Peyer's patch (tissue), 4 donors: ENCODE measurements at regions not wholly inside any gene's neighbourhood (a gene's known extent, or its start where the extent isn't known, plus 50 kb on each side); places are given as distances from the start of the nearest gene placed in this dataset.

ENCODE experiments used
- DNase-seq, 3 donors: peaks; one replicate each; pipeline ENCODE4 v3.0.0-alpha.2; 2017 to 2019
- H3K27ac ChIP-seq, 4 donors: fragments of 200-600 bp; sonication (generic); one replicate each; pipeline ENCODE4 v1.5.1; 2016 to 2019
- H3K27me3 ChIP-seq, 2 donors: fragments of 200-600 bp; sonication (generic); one replicate each; pipeline ENCODE4 v1.5.1; 2019
- H3K36me3 ChIP-seq, 3 donors: fragments of 200-600 bp; sonication (generic); one replicate each; pipeline ENCODE4 v1.5.1; 2016 to 2019
- H3K4me1 ChIP-seq, 4 donors: fragments of 200-600 bp; sonication (generic); one replicate each; pipeline ENCODE4 v1.5.1; 2016 to 2019
- H3K4me3 ChIP-seq, 4 donors: fragments of 200-600 bp; sonication (generic); 1 replicate in 3 of 4; 2 replicates in 1 of 4; pipeline ENCODE4 v1.5.1; 2016 to 2019; ENCODE audit warnings: mild to moderate bottlenecking in 1 of 4
- H3K9me3 ChIP-seq, 4 donors: fragments of 200-600 bp; sonication (generic); one replicate each; pipeline ENCODE4 v1.5.1; 2016 to 2019; ENCODE audit warnings: mild to moderate bottlenecking in 1 of 4
- CTCF ChIP-seq, 6 experiments: fragments of 450-650 bp in 4 of 6; fragments of 200-600 bp in 2 of 6; sonication (generic) in 1 of 6; IDR thresholded peaks; one replicate each; pipeline ENCODE4 v1.5.1; 2017 to 2019; ENCODE audit warnings: antibody characterized with exemption in 6 of 6, mild to moderate bottlenecking in 3 of 6, moderate library complexity in 1 of 6
- POLR2A ChIP-seq, 2 donors: fragments of 450-650 bp; IDR thresholded peaks; one replicate each; pipeline ENCODE4 v1.5.1; 2017; ENCODE audit warnings: antibody characterized with exemption in 2 of 2, mild to moderate bottlenecking in 2 of 2, moderate library complexity in 2 of 2

- DNase-seq, result no peak
Measured at GRCh38 chr3:75059120-75059519, 444.7 kb upstream of the CNTN3 start.

GRCh38 chr3:75061806-75062205, 447.3 kb upstream of the CNTN3 start:
- DNase-seq, result no peak
- H3K36me3 ChIP-seq, result no peaks in the 10 kb centered on the region
- no peaks in the 10 kb centered on the region for H3K27me3 ChIP-seq
- TF ChIP-seq POLR2A (IDR thresholded peaks at IDR 0.05), result no peak
- no peak for TF ChIP-seq CTCF (IDR thresholded peaks at IDR 0.05)
- no peaks in the 10 kb centered on the region for H3K4me1 ChIP-seq
- H3K9me3 ChIP-seq, result no peaks in the 10 kb centered on the region
- no peak overlapping the region for H3K27ac ChIP-seq
- H3K4me3 ChIP-seq, result no peak overlapping the region

More at GRCh38 chr3:75059120-75059519, 444.7 kb upstream of the CNTN3 start:
- H3K4me3 ChIP-seq, result no peak overlapping the region
- TF ChIP-seq CTCF (IDR thresholded peaks at IDR 0.05) (no peak), POLR2A (IDR thresholded peaks at IDR 0.05) (no peak)
- H3K27ac ChIP-seq, result no peak overlapping the region
- H3K27me3 ChIP-seq, result no peaks in the 10 kb centered on the region
- no peaks in the 10 kb centered on the region for H3K4me1 ChIP-seq
- no peaks in the 10 kb centered on the region for H3K36me3 ChIP-seq
- no peaks in the 10 kb centered on the region for H3K9me3 ChIP-seq

DNA sequence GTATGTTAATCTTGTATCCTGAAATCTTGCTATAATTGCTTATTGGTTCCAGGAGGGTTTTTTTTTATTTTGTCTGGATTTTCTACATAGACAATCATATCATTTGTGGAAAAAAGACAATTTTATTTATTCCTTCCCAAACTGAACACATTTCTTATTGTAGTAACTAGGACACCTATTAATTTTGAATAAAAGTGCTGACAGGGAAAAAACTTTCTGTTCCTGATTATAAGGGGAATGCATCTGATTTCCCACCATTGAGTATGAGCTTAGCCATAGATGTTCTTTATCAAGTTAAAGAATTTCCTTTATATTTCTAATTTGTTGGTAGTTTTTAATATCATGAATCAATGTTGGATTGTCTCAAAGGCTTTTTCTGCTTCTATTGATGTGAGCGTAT, 460.7 kb upstream of the CNTN3 start:
- TF ChIP-seq POLR2A (IDR thresholded peaks at IDR 0.05) (no peak), CTCF (IDR thresholded peaks at IDR 0.05) (no peak)
- no peaks in the 10 kb centered on the region for H3K36me3 ChIP-seq
- no peak for DNase-seq
- no peaks in the 10 kb centered on the region for H3K9me3 ChIP-seq
- H3K4me3 ChIP-seq, result no peak overlapping the region
- no peaks in the 10 kb centered on the region for H3K27me3 ChIP-seq
- no peaks in the 10 kb centered on the region for H3K4me1 ChIP-seq
- H3K27ac ChIP-seq, result no peak overlapping the region

- Histone ChIP-seq H3K4me3 (no peak overlapping the region), H3K27me3 (no peaks in the 10 kb centered on the region), H3K4me1 (no peaks in the 10 kb centered on the region), H3K9me3 (no peaks in the 10 kb centered on the region), H3K27ac (no peak overlapping the region), H3K36me3 (no peaks in the 10 kb centered on the region)
- TF ChIP-seq CTCF (IDR thresholded peaks at IDR 0.05) (no peak), POLR2A (IDR thresholded peaks at IDR 0.05) (no peak)
- no peak for DNase-seq
Measured at GRCh38 chr3:75076481-75076880, 462.0 kb upstream of the CNTN3 start.

DNA sequence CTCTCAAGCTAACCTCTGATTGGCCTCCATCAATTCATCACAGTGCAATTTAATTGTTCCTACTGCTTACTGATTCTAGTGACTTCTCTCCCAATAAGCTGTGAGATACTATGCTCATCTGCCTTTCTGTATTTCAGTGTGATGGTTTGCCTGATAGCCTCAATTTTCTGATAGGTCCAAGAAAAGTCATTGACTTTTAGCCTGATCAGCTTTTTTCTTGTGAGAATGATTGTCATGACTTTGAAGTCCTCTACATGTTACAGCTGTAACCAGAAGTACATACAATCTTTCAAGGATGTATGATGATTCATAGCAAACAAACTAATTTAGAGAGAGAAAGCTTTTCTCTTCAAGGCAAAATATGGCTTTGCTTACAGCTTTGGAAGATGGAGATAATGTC, 463.8 kb upstream of the CNTN3 start:
- no peak overlapping the region for H3K4me3 ChIP-seq
- H3K4me1 ChIP-seq, result no peaks in the 10 kb centered on the region
- TF ChIP-seq CTCF (IDR thresholded peaks at IDR 0.05) (no peak), POLR2A (IDR thresholded peaks at IDR 0.05) (no peak)
- no peak overlapping the region for H3K27ac ChIP-seq
- DNase-seq, result no peak
- no peaks in the 10 kb centered on the region for H3K9me3 ChIP-seq
- H3K36me3 ChIP-seq, result no peaks in the 10 kb centered on the region
- no peaks in the 10 kb centered on the region for H3K27me3 ChIP-seq

- no peaks in the 10 kb centered on the region for H3K36me3 ChIP-seq
- no peak overlapping the region for H3K27ac ChIP-seq
- no peaks in the 10 kb centered on the region for H3K9me3 ChIP-seq
- H3K4me1 ChIP-seq, result no peaks in the 10 kb centered on the region
- no peaks in the 10 kb centered on the region for H3K27me3 ChIP-seq
- TF ChIP-seq POLR2A (IDR thresholded peaks at IDR 0.05) (no peak), CTCF (IDR thresholded peaks at IDR 0.05) (no peak)
- DNase-seq, result no peak
- no peak overlapping the region for H3K4me3 ChIP-seq
Measured at GRCh38 chr3:75082845-75083244, 468.4 kb upstream of the CNTN3 start.
